T-helper 2 cell treated with Interferon-gamma antibody and Interleukin-4, amounts not matched to agents 5 μg/mL and 100 μg/mL, for 36 hours (primary cell): ENCODE measurements at regions not wholly inside any gene's neighbourhood (a gene's known extent, or its start where the extent isn't known, plus 50 kb on each side); places are given as distances from the start of the nearest gene placed in this dataset.
"Not testable (repeated sequence)": the region's sequence is repeated elsewhere in the genome, so short reads cannot be mapped to it uniquely, and the experiment has no call there.

Experiments
- DNase-seq: peaks from one replicate; pipeline ENCODE4 v3.0.0; 2021; ENCODE audit warnings: low spot score
- H3K27ac Mint-ChIP-seq: one replicate; pipeline ENCODE4 v1.8.0; 2021; ENCODE audit warnings: mild to moderate bottlenecking, mixed read lengths
- H3K27me3 Mint-ChIP-seq: one replicate; pipeline ENCODE4 v1.8.0; 2021; ENCODE audit warnings: low read depth, mixed read lengths
- H3K36me3 Mint-ChIP-seq: one replicate; pipeline ENCODE4 v1.8.0; 2021; ENCODE audit warnings: low read depth, mixed read lengths
- H3K4me1 Mint-ChIP-seq: one replicate; pipeline ENCODE4 v1.8.0; 2021; ENCODE audit warnings: low read depth, mixed read lengths
- H3K4me3 Mint-ChIP-seq: one replicate; pipeline ENCODE4 v1.8.0; 2022; ENCODE audit warnings: mild to moderate bottlenecking, moderate library complexity, mixed read lengths
- H3K9me3 Mint-ChIP-seq: one replicate; pipeline ENCODE4 v1.8.0; 2021; ENCODE audit warnings: mixed read lengths

GRCh38 chr2:60216452-60216995 lies 336.9 kb downstream of the BCL11A start:
- Mint-ChIP-seq H3K27ac (no peak overlapping the region), H3K9me3 (no peaks in the 10 kb centered on the region), H3K27me3 (no peaks in the 10 kb centered on the region), H3K4me1 (no peaks in the 10 kb centered on the region), H3K36me3 (no peaks in the 10 kb centered on the region), H3K4me3 (no peak overlapping the region)
- DNase-seq, result no peak

GRCh38 chr2:60215386-60215901 lies 338.0 kb downstream of the BCL11A start:
- H3K27me3 Mint-ChIP-seq, result no peaks in the 10 kb centered on the region
- H3K4me3 Mint-ChIP-seq, result no peak overlapping the region
- no peaks in the 10 kb centered on the region for H3K9me3 Mint-ChIP-seq
- no peaks in the 10 kb centered on the region for H3K36me3 Mint-ChIP-seq
- no peaks in the 10 kb centered on the region for H3K4me1 Mint-ChIP-seq
- no peak for DNase-seq
- no peak overlapping the region for H3K27ac Mint-ChIP-seq

- no peak overlapping the region for H3K4me3 Mint-ChIP-seq
- H3K9me3 Mint-ChIP-seq, result no peaks in the 10 kb centered on the region
- H3K36me3 Mint-ChIP-seq, result no peaks in the 10 kb centered on the region
- no peak for DNase-seq
- no peak overlapping the region for H3K27ac Mint-ChIP-seq
- no peaks in the 10 kb centered on the region for H3K27me3 Mint-ChIP-seq
- H3K4me1 Mint-ChIP-seq, result no peaks in the 10 kb centered on the region
Observed at GRCh38 chr2:60214626-60214875, 338.9 kb downstream of the BCL11A start.

GRCh38 chr2:60213865-60214625 lies 339.4 kb downstream of the BCL11A start:
- DNase-seq, result no peak
- Mint-ChIP-seq H3K4me1 (no peaks in the 10 kb centered on the region), H3K27me3 (no peaks in the 10 kb centered on the region), H3K36me3 (no peaks in the 10 kb centered on the region), H3K27ac (no peak overlapping the region), H3K9me3 (no peaks in the 10 kb centered on the region), H3K4me3 (no peak overlapping the region)

- no peaks in the 10 kb centered on the region for H3K9me3 Mint-ChIP-seq
- H3K27me3 Mint-ChIP-seq, result no peaks in the 10 kb centered on the region
- no peak overlapping the region for H3K27ac Mint-ChIP-seq
- H3K36me3 Mint-ChIP-seq, result no peaks in the 10 kb centered on the region
- no peak overlapping the region for H3K4me3 Mint-ChIP-seq
- no peaks in the 10 kb centered on the region for H3K4me1 Mint-ChIP-seq
- DNase-seq, result no peak
Observed at GRCh38 chr2:60212181-60212945, 341.1 kb downstream of the BCL11A start.

- not testable (repeated sequence) for H3K9me3 Mint-ChIP-seq, H3K36me3 Mint-ChIP-seq, H3K27ac Mint-ChIP-seq, DNase-seq, H3K4me1 Mint-ChIP-seq, H3K27me3 Mint-ChIP-seq, H3K4me3 Mint-ChIP-seq
Observed at GRCh38 chr2:60189006-60189405, 364.4 kb downstream of the BCL11A start.

- DNase-seq, result no peak
- no peaks in the 10 kb centered on the region for H3K9me3 Mint-ChIP-seq
- no peaks in the 10 kb centered on the region for H3K4me1 Mint-ChIP-seq
- no peaks in the 10 kb centered on the region for H3K36me3 Mint-ChIP-seq
- H3K27ac Mint-ChIP-seq, result no peak overlapping the region
- no peak overlapping the region for H3K4me3 Mint-ChIP-seq
- H3K27me3 Mint-ChIP-seq, result no peaks in the 10 kb centered on the region
Observed at GRCh38 chr2:60175290-60175689, 378.2 kb downstream of the BCL11A start.

- no peaks in the 10 kb centered on the region for H3K9me3 Mint-ChIP-seq
- no peak overlapping the region for H3K4me3 Mint-ChIP-seq
- H3K36me3 Mint-ChIP-seq, result no peaks in the 10 kb centered on the region
- H3K4me1 Mint-ChIP-seq, result no peaks in the 10 kb centered on the region
- no peak for DNase-seq
- no peak overlapping the region for H3K27ac Mint-ChIP-seq
- no peaks in the 10 kb centered on the region for H3K27me3 Mint-ChIP-seq
Observed at GRCh38 chr2:60174146-60174545, 379.3 kb downstream of the BCL11A start.

GRCh38 chr2:60172801-60173200 lies 380.7 kb downstream of the BCL11A start:
- Mint-ChIP-seq H3K27ac (no peak overlapping the region), H3K9me3 (no peaks in the 10 kb centered on the region), H3K4me3 (no peak overlapping the region), H3K4me1 (no peaks in the 10 kb centered on the region), H3K27me3 (no peaks in the 10 kb centered on the region), H3K36me3 (no peaks in the 10 kb centered on the region)
- DNase-seq, result no peak

GRCh38 chr2:60170272-60170671 lies 383.2 kb downstream of the BCL11A start:
- Mint-ChIP-seq H3K36me3 (no peaks in the 10 kb centered on the region), H3K27ac (no peak overlapping the region), H3K27me3 (no peaks in the 10 kb centered on the region)

GRCh38 chr2:60168247-60168646 lies 385.2 kb downstream of the BCL11A start:
- Mint-ChIP-seq H3K4me1 (no peaks in the 10 kb centered on the region), H3K4me3 (no peak overlapping the region), H3K36me3 (no peaks in the 10 kb centered on the region), H3K27ac (no peak overlapping the region), H3K27me3 (no peaks in the 10 kb centered on the region), H3K9me3 (no peaks in the 10 kb centered on the region)
- DNase-seq, result no peak

More at GRCh38 chr2:60170272-60170671, 383.2 kb downstream of the BCL11A start:
- Mint-ChIP-seq H3K4me1 (no peaks in the 10 kb centered on the region), H3K4me3 (no peak overlapping the region), H3K9me3 (no peaks in the 10 kb centered on the region)
- DNase-seq, result no peak

- Mint-ChIP-seq H3K4me3 (no peak overlapping the region), H3K4me1 (no peaks in the 10 kb centered on the region), H3K27ac (no peak overlapping the region), H3K36me3 (no peaks in the 10 kb centered on the region), H3K9me3 (no peaks in the 10 kb centered on the region), H3K27me3 (no peaks in the 10 kb centered on the region)
- no peak for DNase-seq
Observed at GRCh38 chr2:60167089-60167488, 386.4 kb downstream of the BCL11A start.

GRCh38 chr2:60163691-60164090 lies 389.8 kb downstream of the BCL11A start:
- Mint-ChIP-seq H3K4me1 (no peaks in the 10 kb centered on the region), H3K27me3 (no peaks in the 10 kb centered on the region), H3K9me3 (no peaks in the 10 kb centered on the region), H3K36me3 (no peaks in the 10 kb centered on the region), H3K4me3 (no peak overlapping the region), H3K27ac (no peak overlapping the region)
- DNase-seq, result no peak

- Mint-ChIP-seq H3K4me3 (no peak overlapping the region), H3K27me3 (no peaks in the 10 kb centered on the region), H3K9me3 (no peaks in the 10 kb centered on the region), H3K4me1 (no peaks in the 10 kb centered on the region), H3K27ac (no peak overlapping the region), H3K36me3 (no peaks in the 10 kb centered on the region)
- DNase-seq, result no peak
Observed at GRCh38 chr2:60159519-60159918, 393.9 kb downstream of the BCL11A start.
